NB4 (cell line): ENCODE measurements at regions not wholly inside any gene's neighbourhood (a gene's known extent, or its start where the extent isn't known, plus 50 kb on each side); places are given as distances from the start of the nearest gene placed in this dataset.

Source experiments
- DNase-seq: peaks from one replicate; pipeline ENCODE4 v3.0.0; 2010; ENCODE audit warnings: low read depth
- H3K4me3 ChIP-seq: one replicate; pipeline ENCODE4 v1.5.1; 2011; ENCODE audit warnings: mild to moderate bottlenecking, low read depth, low read length, moderate library complexity
- MYC ChIP-seq: IDR thresholded peaks from 2 replicates; pipeline ENCODE4 v1.6.1; 2011; ENCODE audit warnings: low read depth, low read length
- POLR2A ChIP-seq: IDR thresholded peaks from 2 replicates; pipeline ENCODE4 v1.6.1; 2011; ENCODE audit warnings: mild to moderate bottlenecking; ENCODE audit not compliant: insufficient read length; ENCODE audit errors: extremely low read depth
- TF ChIP-seq, protein P1 (sequence below): IDR thresholded peaks from one replicate; pipeline ENCODE4 v1.5.1; 2012; ENCODE audit warnings: low read depth, low read length
- TF ChIP-seq, protein P2 (sequence below): IDR thresholded peaks from 2 replicates; pipeline ENCODE4 v1.6.1; 2011; ENCODE audit warnings: low read depth, low read length

DNA sequence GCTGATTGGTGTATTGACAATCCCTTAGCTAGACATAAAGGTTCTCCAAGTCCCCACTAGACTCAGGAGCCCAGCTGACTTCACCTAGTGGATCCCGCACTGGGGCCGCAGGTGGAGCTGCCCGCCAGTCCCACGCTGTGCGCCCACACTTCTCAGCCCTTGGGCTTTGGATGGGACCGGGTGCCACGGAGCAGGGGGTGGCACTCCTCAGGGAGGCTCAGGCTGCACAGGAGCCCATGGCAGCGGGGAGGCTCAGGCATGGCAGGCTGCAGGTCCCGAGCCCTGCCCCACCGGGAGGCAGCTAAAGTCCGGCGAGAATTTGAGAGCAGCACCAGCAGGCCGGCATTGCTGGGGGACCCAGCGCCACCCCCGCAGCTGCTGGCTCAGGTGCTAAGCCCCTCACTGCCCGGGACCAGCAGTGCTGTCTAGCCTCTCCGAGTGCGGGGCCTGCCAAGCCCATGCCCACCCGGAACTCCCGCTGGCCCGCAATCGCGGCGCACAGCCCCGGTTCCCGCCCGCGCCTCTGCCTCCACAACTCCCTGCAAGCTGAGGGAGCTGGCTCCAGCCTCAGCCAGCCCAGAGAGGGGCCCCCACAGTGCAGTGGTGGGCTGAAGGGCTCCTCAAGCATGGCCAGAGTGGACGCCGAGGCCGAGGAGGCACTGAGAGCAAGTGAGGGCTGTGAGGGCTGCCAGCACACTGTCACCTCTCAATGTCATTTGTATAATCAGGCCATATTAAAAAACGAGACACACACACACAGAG is 437.2 kb downstream of the CSNK1G3 start:
- TF ChIP-seq, protein P1, sequence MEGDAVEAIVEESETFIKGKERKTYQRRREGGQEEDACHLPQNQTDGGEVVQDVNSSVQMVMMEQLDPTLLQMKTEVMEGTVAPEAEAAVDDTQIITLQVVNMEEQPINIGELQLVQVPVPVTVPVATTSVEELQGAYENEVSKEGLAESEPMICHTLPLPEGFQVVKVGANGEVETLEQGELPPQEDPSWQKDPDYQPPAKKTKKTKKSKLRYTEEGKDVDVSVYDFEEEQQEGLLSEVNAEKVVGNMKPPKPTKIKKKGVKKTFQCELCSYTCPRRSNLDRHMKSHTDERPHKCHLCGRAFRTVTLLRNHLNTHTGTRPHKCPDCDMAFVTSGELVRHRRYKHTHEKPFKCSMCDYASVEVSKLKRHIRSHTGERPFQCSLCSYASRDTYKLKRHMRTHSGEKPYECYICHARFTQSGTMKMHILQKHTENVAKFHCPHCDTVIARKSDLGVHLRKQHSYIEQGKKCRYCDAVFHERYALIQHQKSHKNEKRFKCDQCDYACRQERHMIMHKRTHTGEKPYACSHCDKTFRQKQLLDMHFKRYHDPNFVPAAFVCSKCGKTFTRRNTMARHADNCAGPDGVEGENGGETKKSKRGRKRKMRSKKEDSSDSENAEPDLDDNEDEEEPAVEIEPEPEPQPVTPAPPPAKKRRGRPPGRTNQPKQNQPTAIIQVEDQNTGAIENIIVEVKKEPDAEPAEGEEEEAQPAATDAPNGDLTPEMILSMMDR, result no peak
- TF ChIP-seq MYC (no peak), POLR2A (no peak)
- TF ChIP-seq, protein P2, sequence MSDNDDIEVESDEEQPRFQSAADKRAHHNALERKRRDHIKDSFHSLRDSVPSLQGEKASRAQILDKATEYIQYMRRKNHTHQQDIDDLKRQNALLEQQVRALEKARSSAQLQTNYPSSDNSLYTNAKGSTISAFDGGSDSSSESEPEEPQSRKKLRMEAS, result no peak
- DNase-seq, result no peak
- no peak overlapping the region for H3K4me3 ChIP-seq

DNA sequence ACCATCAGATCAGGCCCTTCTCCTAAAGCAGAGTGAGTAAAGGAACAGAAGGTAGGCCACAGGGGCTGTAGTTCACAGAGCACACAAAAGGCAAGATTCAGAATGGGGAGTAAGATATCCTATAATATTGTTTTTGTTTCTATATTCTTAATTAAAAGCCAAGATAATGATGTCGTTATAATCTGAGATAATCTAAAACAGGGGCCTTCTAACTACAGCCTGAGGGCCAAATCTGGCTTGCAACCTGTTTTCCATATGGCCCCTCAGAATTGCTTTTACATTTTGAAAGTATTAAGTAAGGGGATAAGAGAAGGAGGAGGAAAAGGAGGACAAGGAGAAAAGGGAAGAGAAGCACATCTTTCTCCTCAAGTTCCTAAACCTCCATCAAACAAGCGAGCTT is 435.8 kb downstream of the CSNK1G3 start:
- H3K4me3 ChIP-seq, result no peak overlapping the region
- TF ChIP-seq, protein P2, result no peak
- TF ChIP-seq MYC, result no peak
- no peak for TF ChIP-seq POLR2A
- TF ChIP-seq, protein P1, result no peak
- no peak for DNase-seq

DNA sequence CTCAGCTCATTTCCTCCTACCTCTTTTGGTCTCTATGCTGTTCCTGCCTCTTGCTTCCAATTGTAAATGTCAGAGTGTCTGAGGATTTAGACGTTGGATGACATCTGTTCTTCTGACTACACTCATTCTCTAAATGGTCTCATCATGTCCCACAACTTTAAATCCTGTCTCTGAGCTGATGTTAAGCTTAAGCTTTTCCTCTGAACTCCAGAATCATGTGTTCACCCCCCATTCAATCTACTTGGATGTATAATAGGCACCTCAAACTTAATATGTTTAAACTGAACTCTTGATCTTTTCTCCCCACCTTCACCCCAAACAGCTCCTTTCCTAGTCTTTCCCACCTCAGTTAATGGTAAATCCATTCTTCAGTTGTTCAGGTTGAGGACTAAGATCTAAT is 433.6 kb downstream of the CSNK1G3 start:
- no peak overlapping the region for H3K4me3 ChIP-seq
- DNase-seq, result no peak
- TF ChIP-seq, protein P1, result no peak
- TF ChIP-seq, protein P2, result no peak
- no peak for TF ChIP-seq MYC

DNA sequence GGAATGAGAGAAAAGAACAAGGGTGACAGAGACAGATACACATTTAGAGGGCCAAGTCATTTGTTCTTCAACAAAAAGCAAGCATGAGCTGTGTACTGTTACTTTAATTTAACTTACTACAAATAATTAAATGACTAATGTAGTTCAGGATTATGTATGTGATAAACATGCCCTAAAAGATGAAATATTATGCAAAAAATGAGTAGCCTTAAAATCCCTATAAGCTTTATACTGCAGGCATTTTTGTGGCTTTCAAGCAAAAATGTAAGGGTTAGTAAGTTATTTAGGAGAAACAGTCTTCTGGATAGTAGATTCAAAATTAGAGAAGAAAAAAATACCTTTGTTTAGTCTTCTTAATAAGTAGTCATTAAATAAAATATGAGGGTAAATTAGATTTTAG is 431.2 kb downstream of the CSNK1G3 start:
- no peak for DNase-seq
- no peak for TF ChIP-seq MYC
- TF ChIP-seq, protein P1, result no peak
- no peak for TF ChIP-seq POLR2A
- TF ChIP-seq, protein P2, result no peak
- no peak overlapping the region for H3K4me3 ChIP-seq

DNA sequence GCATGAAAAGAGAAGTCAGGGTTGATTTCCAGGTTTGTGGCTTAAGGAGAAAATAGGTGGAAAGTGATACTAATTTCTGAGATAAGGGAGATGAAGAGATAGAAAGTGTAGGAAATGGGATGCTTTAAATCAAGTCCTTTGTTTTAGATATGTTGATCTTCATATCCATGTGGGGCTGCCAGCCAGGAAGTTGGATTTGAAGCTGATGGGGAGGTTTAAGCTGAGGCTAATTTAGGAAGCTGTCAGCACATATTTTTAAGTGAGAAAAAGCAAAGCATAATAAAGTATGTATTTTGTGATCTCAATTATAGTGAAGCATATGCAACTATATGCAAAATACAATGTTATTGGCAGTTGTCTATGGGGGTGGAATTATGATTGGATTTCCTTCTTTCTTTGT is 428.4 kb downstream of the CSNK1G3 start:
- no peak for DNase-seq
- no peak for TF ChIP-seq MYC
- TF ChIP-seq, protein P2, result no peak
- no peak for TF ChIP-seq POLR2A
- TF ChIP-seq, protein P1, result no peak
- no peak overlapping the region for H3K4me3 ChIP-seq
